A549 (cell line): ENCODE measurements at regions not wholly inside any gene's neighbourhood (a gene's known extent, or its start where the extent isn't known, plus 50 kb on each side); places are given as distances from the start of the nearest gene placed in this dataset.
"Not testable (repeated sequence)": the region's sequence is repeated elsewhere in the genome, so short reads cannot be mapped to it uniquely, and the experiment has no call there.

Source experiments
- ATAC-seq, 2 experiments: fragments of 200-7000 bp in 1 of 2; fragments of >200 bp in 1 of 2; cut with Nextera tagmentation in 1 of 2; cut with Tn5 transposase in 1 of 2; 3 replicates each; pipeline versions ENCODE4 v1.8.0 to v1.9.1; 2018 to 2020; ENCODE audit warnings: mild to moderate bottlenecking in 1 of 2, moderate library complexity in 1 of 2
- CTCF ChIA-PET: fragments of 300-600 bp; sonication (Branson Sonifier 250); formaldehyde crosslinking; extraction: SDS; loops from one replicate; lab custom pipeline; 2021; ENCODE audit warnings: antibody characterized with exemption, inconsistent platforms; lab: Yijun Ruan, JAX
- POLR2A ChIA-PET: fragments of 350-600 bp; formaldehyde crosslinking; extraction: SDS; loops from one replicate; lab custom pipeline; 2021; ENCODE audit warnings: antibody characterized with exemption, inconsistent platforms; lab: Yijun Ruan, JAX
- DNase-seq, 2 experiments: peaks; one replicate each; pipeline versions ENCODE4 v3.0.0 to v3.0.0-alpha.2; 2011 to 2016; ENCODE audit warnings: low read depth in 1 of 2, low spot score in 1 of 2
- FAIRE-seq: peaks from 2 replicates; lab custom pipeline; 2011; peaks lifted over from hg19 to GRCh38; lab: Jason Lieb, UNC
- H3K27ac ChIP-seq, 2 experiments: fragments of >200 bp; sonication (Bioruptor Twin); formaldehyde crosslinking; 3 replicates each; pipeline ENCODE4 v1.5.1; 2016 to 2017
- H3K4me1 ChIP-seq: fragments of >200 bp; sonication (Bioruptor Twin); formaldehyde crosslinking; 3 replicates; pipeline ENCODE4 v1.6.1; 2016
- H3K4me2 ChIP-seq: fragments of >200 bp; sonication (Bioruptor Twin); formaldehyde crosslinking; 3 replicates; pipeline ENCODE4 v1.6.1; 2016
- H3K4me3 ChIP-seq: fragments of >200 bp; sonication (Bioruptor Twin); formaldehyde crosslinking; 3 replicates; pipeline ENCODE4 v1.5.1; 2016
- H3K9me3 ChIP-seq: fragments of >200 bp; sonication (Bioruptor Twin); formaldehyde crosslinking; 3 replicates; pipeline ENCODE4 v1.6.1; 2016
- E2F6 ChIP-seq: IDR thresholded peaks from 2 replicates; pipeline ENCODE4 v1.6.1; 2012; ENCODE audit warnings: low read depth, borderline replicate concordance
- EHMT2 ChIP-seq: fragments of 200-600 bp; sonication (generic); IDR thresholded peaks from 2 replicates; pipeline ENCODE4 v1.6.1; 2016; ENCODE audit warnings: antibody characterized with exemption, low read depth, mild to moderate bottlenecking, moderate library complexity
- ELK1 ChIP-seq: fragments of 150-350 bp; IDR thresholded peaks from 2 replicates; pipeline ENCODE4 v1.6.1; 2014; ENCODE audit warnings: low read depth, mild to moderate bottlenecking, low read length
- FOSL2 ChIP-seq, 2 experiments: fragments of 450-650 bp in 1 of 2; fragments of >200 bp in 1 of 2; sonication (Bioruptor Twin) in 1 of 2; formaldehyde crosslinking; IDR thresholded peaks; 2 replicates each; pipeline versions ENCODE4 v1.5.0 to v1.6.1; 2016 to 2020; ENCODE audit warnings: mild to moderate bottlenecking in 1 of 2, moderate library complexity in 1 of 2
- HOXA7 ChIP-seq: fragments of 250-450 bp; sonication (Bioruptor Pico); IDR thresholded peaks from 2 replicates; pipeline ENCODE4 v1.5.0; 2020; ENCODE audit warnings: mild to moderate bottlenecking, moderate library complexity
- HOXB13 ChIP-seq: fragments of 250-450 bp; sonication (Bioruptor Pico); IDR thresholded peaks from 2 replicates; pipeline ENCODE4 v1.5.0; 2020; ENCODE audit warnings: low read depth, mild to moderate bottlenecking, moderate library complexity
- HOXB5 ChIP-seq: fragments of 250-450 bp; sonication (Bioruptor Pico); IDR thresholded peaks from 2 replicates; pipeline ENCODE4 v1.5.0; 2020; ENCODE audit warnings: mild to moderate bottlenecking, moderate library complexity
- JUN ChIP-seq, 2 experiments: fragments of >200 bp; sonication (Bioruptor Twin); formaldehyde crosslinking; IDR thresholded peaks; 2 replicates in 1 of 2; 3 replicates in 1 of 2; pipeline ENCODE4 v1.6.1; 2016 to 2017
- KDM5A ChIP-seq: fragments of 200-600 bp; sonication (generic); IDR thresholded peaks from 2 replicates; pipeline ENCODE4 v1.6.1; 2016; ENCODE audit warnings: antibody characterized with exemption, mild to moderate bottlenecking
- MAZ ChIP-seq: fragments of 150-350 bp; IDR thresholded peaks from 2 replicates; pipeline ENCODE4 v1.6.1; 2014; ENCODE audit warnings: antibody characterized with exemption, low read depth, low read length, borderline replicate concordance
- RAD21 ChIP-seq, 2 experiments: fragments of >200 bp in 1 of 2; sonication (Bioruptor Twin) in 1 of 2; formaldehyde crosslinking in 1 of 2; IDR thresholded peaks in 1 of 2; conservative IDR thresholded peaks in 1 of 2; 2 replicates in 1 of 2; 3 replicates in 1 of 2; pipeline ENCODE4 v1.6.1; 2012 to 2018; ENCODE audit warnings: inconsistent platforms in 1 of 2
- RARB ChIP-seq: fragments of 250-450 bp; sonication (Bioruptor Pico); IDR thresholded peaks from 2 replicates; pipeline ENCODE4 v1.8.0; 2021; ENCODE audit warnings: mild to moderate bottlenecking, moderate library complexity
- RCOR1 ChIP-seq: fragments of 150-350 bp; IDR thresholded peaks from 2 replicates; pipeline ENCODE4 v1.6.1; 2014; ENCODE audit warnings: antibody characterized with exemption, low read length, low read depth
- SREBF2 ChIP-seq: fragments of 450-650 bp; IDR thresholded peaks from 2 replicates; pipeline ENCODE4 v1.6.1; 2014; ENCODE audit warnings: mild to moderate bottlenecking, moderate library complexity
- TP53 ChIP-seq: fragments of 250-450 bp; sonication (Bioruptor Pico); IDR thresholded peaks from 2 replicates; pipeline ENCODE4 v1.5.0; 2021; ENCODE audit warnings: mild to moderate bottlenecking, moderate library complexity
- USF2 ChIP-seq: fragments of 450-650 bp; IDR thresholded peaks from 2 replicates; pipeline ENCODE4 v1.6.1; 2014; ENCODE audit warnings: antibody characterized with exemption
- WGBS: methylation state at CpG from one replicate; pipeline ENCODE4 v1.1.6; 2017; ENCODE audit errors: missing lambda C conversion rate; 5-methylcytosine and 5-hydroxymethylcytosine counted together
- TF ChIP-seq, protein P1 (sequence below): fragments of >200 bp; sonication (Bioruptor Twin); formaldehyde crosslinking; IDR thresholded peaks from 3 replicates; pipeline ENCODE4 v1.6.1; 2016
- TF ChIP-seq, protein P2 (sequence below): fragments of >200 bp; sonication (Bioruptor Twin); formaldehyde crosslinking; IDR thresholded peaks from 2 replicates; pipeline ENCODE4 v1.6.1; 2016

- TF ChIP-seq SREBF2 = no peak
These were observed 110.4 kb downstream of the TNFSF18 start (continued) for GRCh38 chr1:172940174-172940855.

GRCh38 chr1:172941471-172941870 is 109.3 kb downstream of the TNFSF18 start:
- DNase-seq (no peak), ATAC-seq (no peak), FAIRE-seq (no peak)
- POLR2A ChIA-PET = no interaction called here
- 78% methylated on average over 1 of the region's 1 CpG for WGBS
- H3K4me3 ChIP-seq = no peak overlapping the region
- H3K4me1 ChIP-seq = no peaks in the 10 kb centered on the region
- no peaks in the 10 kb centered on the region for H3K9me3 ChIP-seq
- CTCF ChIA-PET = interaction anchor here (1.1 to 1.3 kb wide), 3 partner anchors 12 to 14 kb away, joined by 3 to 6 read pairs (median 4); no protein-coding TSS in a partner anchor
- no peak overlapping the region for H3K4me2 ChIP-seq
- no peak for TF ChIP-seq ELK1
- TF ChIP-seq RCOR1 = no peak
- H3K27ac ChIP-seq = no peak overlapping the region

DNA sequence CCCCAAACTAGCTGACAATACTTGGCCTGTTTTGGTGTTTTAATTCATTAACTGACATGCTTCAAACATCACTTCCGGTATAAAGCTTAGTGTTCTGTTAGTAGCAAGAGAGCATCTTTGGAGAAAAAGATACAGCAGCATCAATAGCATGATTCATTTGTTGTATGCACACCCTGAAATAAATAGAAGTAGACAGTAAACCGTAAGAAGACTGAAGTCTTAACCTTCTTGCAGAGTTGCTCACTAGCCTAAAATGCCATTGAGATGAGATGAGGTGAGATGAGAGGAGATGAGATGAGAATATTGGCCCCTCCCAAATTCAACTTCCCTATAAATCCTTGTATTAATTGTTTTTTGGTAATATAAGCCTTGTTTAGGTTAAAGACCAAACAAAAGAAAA is 108.8 kb downstream of the TNFSF18 start:
- Histone ChIP-seq H3K4me3 (no peak overlapping the region), H3K27ac (no peak overlapping the region; a peak in 1 of 6 replicates), H3K4me2 (no peak overlapping the region), H3K9me3 (no peaks in the 10 kb centered on the region), H3K4me1 (no peaks in the 10 kb centered on the region)
- DNase-seq (no peak), ATAC-seq (no peak), FAIRE-seq (no peak)
- TF ChIP-seq KDM5A (no peak), MAZ (no peak), TP53 (CRISPR knock-in tag) (no peak), RARB (CRISPR knock-in tag) (no peak), FOSL2 (IDR thresholded peaks at IDR 0.05) (no peak), FOSL2 (CRISPR knock-in tag; IDR thresholded peaks at IDR 0.05) (no peak), USF2 (no peak), E2F6 (no peak), HOXA7 (no peak), ELK1 (no peak), HOXB13 (CRISPR knock-in tag) (no peak), JUN (IDR thresholded peaks at IDR 0.05) (no peak), EHMT2 (no peak), SREBF2 (no peak), RAD21 (conservative IDR thresholded peaks at IDR 0.05 in 1 of 2, IDR thresholded peaks at IDR 0.05 in 1 of 2) (no peak), HOXB5 (no peak)
- TF ChIP-seq, protein P1, sequence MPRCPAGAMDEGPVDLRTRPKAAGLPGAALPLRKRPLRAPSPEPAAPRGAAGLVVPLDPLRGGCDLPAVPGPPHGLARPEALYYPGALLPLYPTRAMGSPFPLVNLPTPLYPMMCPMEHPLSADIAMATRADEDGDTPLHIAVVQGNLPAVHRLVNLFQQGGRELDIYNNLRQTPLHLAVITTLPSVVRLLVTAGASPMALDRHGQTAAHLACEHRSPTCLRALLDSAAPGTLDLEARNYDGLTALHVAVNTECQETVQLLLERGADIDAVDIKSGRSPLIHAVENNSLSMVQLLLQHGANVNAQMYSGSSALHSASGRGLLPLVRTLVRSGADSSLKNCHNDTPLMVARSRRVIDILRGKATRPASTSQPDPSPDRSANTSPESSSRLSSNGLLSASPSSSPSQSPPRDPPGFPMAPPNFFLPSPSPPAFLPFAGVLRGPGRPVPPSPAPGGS = no peak
- TF ChIP-seq, protein P2, sequence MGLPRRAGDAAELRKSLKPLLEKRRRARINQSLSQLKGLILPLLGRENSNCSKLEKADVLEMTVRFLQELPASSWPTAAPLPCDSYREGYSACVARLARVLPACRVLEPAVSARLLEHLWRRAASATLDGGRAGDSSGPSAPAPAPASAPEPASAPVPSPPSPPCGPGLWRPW = no peak
- WGBS = 73% methylated on average over 2 of the region's 2 CpGs
- ChIA-PET CTCF (interaction anchor here (1.1 kb wide), 1 partner anchor 13 kb away, joined by 4 read pairs; no protein-coding TSS in a partner anchor), POLR2A (no interaction called here)

DNA sequence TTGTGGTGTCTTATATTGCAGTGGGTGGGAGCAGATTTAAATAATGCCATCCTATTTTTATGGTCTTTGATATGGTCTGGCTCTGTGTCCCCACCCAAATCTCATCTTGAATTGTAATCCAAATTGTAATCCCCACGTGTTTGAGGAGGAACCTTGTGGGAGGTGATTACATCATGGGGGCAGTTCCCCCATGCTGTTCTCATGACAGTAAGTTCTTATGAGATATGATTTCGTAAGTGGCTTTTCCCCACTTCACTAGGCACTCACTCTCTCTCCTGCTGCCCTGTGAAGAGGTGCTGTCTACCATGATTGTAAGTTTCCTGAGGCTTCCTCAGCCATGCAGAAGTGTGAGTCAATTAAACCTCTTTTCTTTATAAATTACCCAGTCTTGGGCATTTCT is 107.6 kb downstream of the TNFSF18 start:
- H3K4me3 ChIP-seq, H3K27ac ChIP-seq, DNase-seq, ATAC-seq, CTCF ChIA-PET, FAIRE-seq, H3K4me2 ChIP-seq, POLR2A ChIA-PET, H3K9me3 ChIP-seq, H3K4me1 ChIP-seq: not testable (repeated sequence)
- WGBS = 73% methylated on average over 2 of the region's 2 CpGs
